ENCODE measurements at regions not wholly inside any gene's neighbourhood (a gene's known extent, or its start where the extent isn't known, plus 50 kb on each side); places are given as distances from the start of the nearest gene placed in this dataset.

DNA sequence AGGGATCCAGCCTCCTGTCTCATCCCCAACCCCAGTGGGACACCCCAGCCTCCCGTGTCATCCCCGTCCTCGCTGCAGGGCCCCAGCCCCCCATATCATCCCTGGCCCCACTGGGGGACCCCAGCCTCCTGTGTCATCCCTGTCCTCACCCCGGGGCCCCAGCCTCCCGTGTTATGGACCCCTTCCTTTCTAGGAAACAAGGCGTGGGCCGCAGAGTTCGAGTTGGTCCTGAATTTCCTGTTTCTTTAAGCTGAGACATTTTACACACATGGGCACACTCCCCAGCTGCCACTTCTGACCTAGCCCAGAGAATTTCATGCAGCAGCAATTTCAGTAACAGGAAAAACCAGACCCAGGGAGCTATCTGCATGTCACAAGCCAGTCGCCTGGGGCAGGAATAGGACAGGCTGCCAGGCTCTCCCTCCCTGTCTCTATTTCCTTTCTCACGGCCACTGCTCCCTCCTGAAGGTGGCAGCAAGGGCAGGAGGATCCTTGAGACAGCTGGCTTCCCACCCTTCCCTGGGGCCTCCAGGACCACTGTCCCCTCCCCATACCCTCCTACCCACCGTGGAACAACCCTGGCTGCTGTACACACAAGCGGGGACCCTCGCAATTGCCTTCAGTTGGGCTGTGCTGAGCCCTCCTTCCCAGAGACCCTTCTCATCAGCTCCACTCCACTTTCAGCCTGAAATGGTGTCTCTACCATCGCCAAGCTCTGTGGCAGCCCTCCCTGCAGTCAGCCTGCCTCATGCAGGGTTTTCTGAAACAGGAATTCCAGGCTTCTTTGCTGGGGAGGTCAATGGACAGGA is 141.9 kb upstream of the ID2 start:
- no peaks in the 10 kb centered on the region for H3K36me3 ChIP-seq (replicated peaks in 1 of 2)
- peak in 6 of 7 donors; percentile 36 to 87 (median 56) for DNase-seq
- H3K27ac ChIP-seq = peak overlapping the region in 3 of 5 donors; percentile 56 to 83 (median 67)
- no peak overlapping the region for H3K4me3 ChIP-seq
- intact Hi-C loops (cut with DNase I) = no loop called here
- no peaks in the 10 kb centered on the region for H3K9me3 ChIP-seq (replicated peaks in 1 of 3)
- H3K27me3 ChIP-seq = no peaks in the 10 kb centered on the region
- H3K4me1 ChIP-seq (replicated peaks in 1 of 2) = peaks cover 7 to 80% of the 10 kb centered on the region in 2 donors
- WGBS, 4 donors = 64 to 73% (median 71%) methylated on average over 10 to 14 of the region's 14 CpGs
- TF ChIP-seq, protein P1, sequence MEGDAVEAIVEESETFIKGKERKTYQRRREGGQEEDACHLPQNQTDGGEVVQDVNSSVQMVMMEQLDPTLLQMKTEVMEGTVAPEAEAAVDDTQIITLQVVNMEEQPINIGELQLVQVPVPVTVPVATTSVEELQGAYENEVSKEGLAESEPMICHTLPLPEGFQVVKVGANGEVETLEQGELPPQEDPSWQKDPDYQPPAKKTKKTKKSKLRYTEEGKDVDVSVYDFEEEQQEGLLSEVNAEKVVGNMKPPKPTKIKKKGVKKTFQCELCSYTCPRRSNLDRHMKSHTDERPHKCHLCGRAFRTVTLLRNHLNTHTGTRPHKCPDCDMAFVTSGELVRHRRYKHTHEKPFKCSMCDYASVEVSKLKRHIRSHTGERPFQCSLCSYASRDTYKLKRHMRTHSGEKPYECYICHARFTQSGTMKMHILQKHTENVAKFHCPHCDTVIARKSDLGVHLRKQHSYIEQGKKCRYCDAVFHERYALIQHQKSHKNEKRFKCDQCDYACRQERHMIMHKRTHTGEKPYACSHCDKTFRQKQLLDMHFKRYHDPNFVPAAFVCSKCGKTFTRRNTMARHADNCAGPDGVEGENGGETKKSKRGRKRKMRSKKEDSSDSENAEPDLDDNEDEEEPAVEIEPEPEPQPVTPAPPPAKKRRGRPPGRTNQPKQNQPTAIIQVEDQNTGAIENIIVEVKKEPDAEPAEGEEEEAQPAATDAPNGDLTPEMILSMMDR (IDR thresholded peaks at IDR 0.05) = no peak
- TF ChIP-seq POLR2A (IDR thresholded peaks at IDR 0.05) = no peak

GRCh38 chr2:8540552-8541055 is 141.3 kb upstream of the ID2 start:
- Histone ChIP-seq H3K27ac (peak overlapping the region in 3 of 5 donors; percentile 56 to 83 (median 67)), H3K4me3 (no peak overlapping the region), H3K9me3 (replicated peaks in 1 of 3) (no peaks in the 10 kb centered on the region), H3K27me3 (no peaks in the 10 kb centered on the region), H3K36me3 (replicated peaks in 1 of 2) (no peaks in the 10 kb centered on the region), H3K4me1 (replicated peaks in 1 of 2) (peaks cover under 1 to 74% of the 10 kb centered on the region in 2 donors)
- 88 to 95% (median 93%) methylated on average over 2 of the region's 2 CpGs for WGBS, 4 donors
- TF ChIP-seq, protein P1 (IDR thresholded peaks at IDR 0.05) = no peak
- TF ChIP-seq POLR2A (IDR thresholded peaks at IDR 0.05) = no peak
- intact Hi-C loops (cut with DNase I) = no loop called here
- DNase-seq = peak in 1 of 7 donors; percentile 6

- TF ChIP-seq POLR2A (IDR thresholded peaks at IDR 0.05) = no peak
- TF ChIP-seq, protein P1 (IDR thresholded peaks at IDR 0.05) = no peak
- 84 to 97% (median 93%) methylated on average over 8 of the region's 8 CpGs for WGBS, 4 donors
- DNase-seq = peak in 2 of 7 donors; percentile 7 to 30
- Histone ChIP-seq H3K27me3 (no peaks in the 10 kb centered on the region), H3K4me3 (no peak overlapping the region), H3K4me1 (replicated peaks in 1 of 2) (peaks cover 0 to 68% of the 10 kb centered on the region in 2 donors), H3K27ac (no peak overlapping the region), H3K36me3 (replicated peaks in 1 of 2) (no peaks in the 10 kb centered on the region), H3K9me3 (replicated peaks in 1 of 3) (no peaks in the 10 kb centered on the region)
- intact Hi-C loops (cut with DNase I) = no loop called here
Measured at GRCh38 chr2:8541223-8541622, 140.6 kb upstream of the ID2 start.

DNA sequence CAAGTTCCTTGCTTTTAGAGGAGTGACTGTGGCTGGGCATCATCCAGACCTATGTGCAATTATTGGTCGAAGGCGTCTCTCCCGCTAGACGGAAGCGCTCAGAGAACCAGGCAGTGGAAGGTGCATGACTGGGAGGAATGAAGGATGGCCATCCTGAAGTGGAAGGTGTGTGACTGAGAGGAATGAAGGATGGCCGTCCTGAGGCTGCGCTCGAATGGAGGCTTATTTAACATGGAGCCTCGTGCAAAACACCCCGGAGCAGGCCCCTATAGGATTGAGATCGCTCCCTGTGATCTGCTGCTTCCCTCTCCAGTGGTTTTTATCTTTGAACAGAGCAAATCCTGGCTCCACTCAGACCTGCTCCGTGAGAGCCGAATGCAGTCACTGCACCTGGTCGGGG is 140.2 kb upstream of the ID2 start:
- Histone ChIP-seq H3K9me3 (replicated peaks in 1 of 3) (no peaks in the 10 kb centered on the region), H3K4me3 (no peak overlapping the region), H3K27me3 (no peaks in the 10 kb centered on the region), H3K4me1 (replicated peaks in 1 of 2) (peaks cover 0 to 64% of the 10 kb centered on the region in 2 donors), H3K36me3 (replicated peaks in 1 of 2) (no peaks in the 10 kb centered on the region), H3K27ac (no peak overlapping the region)
- intact Hi-C loops (cut with DNase I) = no loop called here
- peak in 1 of 7 donors; percentile 45 for DNase-seq
- 94 to 97% (median 95%) methylated on average over 10 to 14 of the region's 14 CpGs for WGBS, 4 donors
- TF ChIP-seq, protein P1 (IDR thresholded peaks at IDR 0.05) = no peak
- no peak for TF ChIP-seq POLR2A (IDR thresholded peaks at IDR 0.05)

Measured in adrenal gland (tissue), 9 donors.